Adrenal gland (tissue), 9 donors: ENCODE measurements at regions not wholly inside any gene's neighbourhood (a gene's known extent, or its start where the extent isn't known, plus 50 kb on each side); places are given as distances from the start of the nearest gene placed in this dataset.
"Not testable (repeated sequence)": the region's sequence is repeated elsewhere in the genome, so short reads cannot be mapped to it uniquely, and the experiment has no call there.

Experiments
- DNase-seq, 7 donors: peaks; one replicate each; pipeline ENCODE4 v3.0.0-alpha.2; 2019 to 2020
- H3K27ac ChIP-seq, 5 donors: fragments of 200-600 bp; sonication (generic) in 4 of 5; 1 replicate in 3 of 5; 2 replicates in 2 of 5; pipeline versions ENCODE4 v1.5.1 to v1.8.0; 2016 to 2020; ENCODE audit warnings: mild to moderate bottlenecking in 1 of 5
- H3K27me3 ChIP-seq: fragments of 200-600 bp; 2 replicates; pipeline ENCODE4 v1.8.0; 2021
- H3K36me3 ChIP-seq, 2 donors: fragments of 200-600 bp; replicated peaks in 1 of 2; 1 replicate in 1 of 2; 2 replicates in 1 of 2; pipeline versions ENCODE4 v1.5.1 to v1.8.0; 2018 to 2022
- H3K4me1 ChIP-seq, 2 donors: fragments of 200-600 bp; replicated peaks in 1 of 2; 1 replicate in 1 of 2; 2 replicates in 1 of 2; pipeline versions ENCODE4 v1.5.1 to v1.8.0; 2018 to 2021
- H3K4me3 ChIP-seq, 4 donors: fragments of 200-600 bp; sonication (generic) in 3 of 4; one replicate each; pipeline ENCODE4 v1.5.1; 2016 to 2018
- H3K9me3 ChIP-seq, 3 donors: fragments of 200-600 bp; sonication (generic) in 1 of 3; replicated peaks in 1 of 3; 1 replicate in 2 of 3; 2 replicates in 1 of 3; pipeline versions ENCODE4 v1.5.1 to v1.8.0; 2016 to 2021
- CTCF ChIP-seq, 6 experiments: fragments of 450-650 bp in 4 of 6; fragments of 200-600 bp in 2 of 6; sonication (generic) in 1 of 6; IDR thresholded peaks; 1 replicate in 5 of 6; 2 replicates in 1 of 6; pipeline versions ENCODE4 v1.5.1 to v1.8.0; 2016 to 2021; ENCODE audit warnings: antibody characterized with exemption in 6 of 6, mild to moderate bottlenecking in 2 of 6, moderate library complexity in 1 of 6
- POLR2A ChIP-seq, 2 donors: fragments of 450-650 bp; IDR thresholded peaks; one replicate each; pipeline ENCODE4 v1.6.1; 2017; ENCODE audit warnings: antibody characterized with exemption in 2 of 2, mild to moderate bottlenecking in 2 of 2, moderate library complexity in 1 of 2
- WGBS, 4 donors: extraction: QIAGEN DNeasy Blood & Tissue Kit in 2 of 4; methylation state at CpG; one replicate each; pipeline versions ENCODE4 v1.1.5 to v1.1.7; 2013 to 2017; 5-methylcytosine and 5-hydroxymethylcytosine counted together
- intact Hi-C, 2 donors: fragments of 100-400 bp; cut with DNase I; formaldehyde crosslinking; loops; one replicate each; pipeline versions ENCODE4 v1.14.1 to v1.15.0; 2022 to 2023
- donor health status: healthy with polysubstance abuse.
- donor health status: Bipolar disorder and iron deficiency.
- donor health status: DM: yes; HTN: yes; CAD: no.
- donor health status: DM: no; HTN: no; CAD: no.
- donor health status: DM: no; HTN: no; CAD: no.

GRCh38 chr2:34147780-34148179 is 548.7 kb upstream of the FAM98A start:
- H3K27ac ChIP-seq: no peak overlapping the region
- WGBS, 4 donors: 73 to 95% (median 91%) methylated on average over 2 to 8 of the region's 8 CpGs
- TF ChIP-seq CTCF (IDR thresholded peaks at IDR 0.05): no peak
- no peak for TF ChIP-seq POLR2A (IDR thresholded peaks at IDR 0.05)
- H3K36me3 ChIP-seq: no peaks in the 10 kb centered on the region
- no peak overlapping the region for H3K4me3 ChIP-seq
- DNase-seq: no peak
- intact Hi-C loops: no loop called here
- H3K9me3 ChIP-seq: no peaks in the 10 kb centered on the region
- H3K4me1 ChIP-seq: no peaks in the 10 kb centered on the region
- H3K27me3 ChIP-seq: no peaks in the 10 kb centered on the region

- intact Hi-C loops: no loop called here
- Histone ChIP-seq H3K27me3 (no peaks in the 10 kb centered on the region), H3K36me3 (no peaks in the 10 kb centered on the region), H3K9me3 (no peaks in the 10 kb centered on the region), H3K4me1 (no peaks in the 10 kb centered on the region), H3K27ac (no peak overlapping the region), H3K4me3 (no peak overlapping the region)
- DNase-seq: no peak
- TF ChIP-seq CTCF (IDR thresholded peaks at IDR 0.05) (no peak), POLR2A (IDR thresholded peaks at IDR 0.05) (no peak)
- 41 to 65% (median 60%) methylated on average over 1 of the region's 1 CpG for WGBS, 4 donors
These were observed 544.0 kb upstream of the FAM98A start for GRCh38 chr2:34143149-34143548.

- intact Hi-C loops: not testable (repeated sequence)
These were observed 543.5 kb upstream of the FAM98A start for GRCh38 chr2:34142531-34143008.

GRCh38 chr2:34133065-34133464 is 534.0 kb upstream of the FAM98A start:
- H3K27ac ChIP-seq, H3K4me1 ChIP-seq, H3K27me3 ChIP-seq, intact Hi-C loops, H3K36me3 ChIP-seq, DNase-seq, H3K9me3 ChIP-seq, H3K4me3 ChIP-seq: not testable (repeated sequence)
- WGBS, 4 donors: 71 to 92% (median 90%) methylated on average over 2 to 24 of the region's 24 CpGs

More at GRCh38 chr2:34142531-34143008, 543.5 kb upstream of the FAM98A start:
- H3K9me3 ChIP-seq, H3K27me3 ChIP-seq, H3K4me1 ChIP-seq, H3K36me3 ChIP-seq, DNase-seq, H3K27ac ChIP-seq, H3K4me3 ChIP-seq: not testable (repeated sequence)
- 89 to 100% (median 92%) methylated on average over 1 to 18 of the region's 18 CpGs for WGBS, 4 donors

GRCh38 chr2:34126279-34126678 is 527.2 kb upstream of the FAM98A start:
- WGBS, 4 donors: 81 to 90% (median 88%) methylated on average over 4 of the region's 4 CpGs
- H3K9me3 ChIP-seq: no peaks in the 10 kb centered on the region
- intact Hi-C loops: no loop called here

More at GRCh38 chr2:34126279-34126678, 527.2 kb upstream of the FAM98A start:
- Histone ChIP-seq H3K4me3 (no peak overlapping the region), H3K36me3 (no peaks in the 10 kb centered on the region), H3K27me3 (no peaks in the 10 kb centered on the region), H3K4me1 (no peaks in the 10 kb centered on the region), H3K27ac (no peak overlapping the region)
- no peak for DNase-seq
- TF ChIP-seq CTCF (IDR thresholded peaks at IDR 0.05) (no peak), POLR2A (IDR thresholded peaks at IDR 0.05) (no peak)
